GM06990 (cell line): ENCODE measurements at regions not wholly inside any gene's neighbourhood (a gene's known extent, or its start where the extent isn't known, plus 50 kb on each side); places are given as distances from the start of the nearest gene placed in this dataset.

Experiments used
- DNase-seq: peaks from one replicate; pipeline ENCODE4 v3.0.0-alpha.2; 2011; ENCODE audit not compliant: insufficient read length; ENCODE audit errors: extremely low read depth
- H3K27me3 ChIP-seq: replicated peaks from 2 replicates; pipeline ENCODE4 v1.6.0; 2011; ENCODE audit warnings: low read length; ENCODE audit not compliant: control insufficient read depth, insufficient read depth
- H3K36me3 ChIP-seq: 2 replicates; pipeline ENCODE4 v1.5.1; 2011; ENCODE audit warnings: low read length; ENCODE audit not compliant: control insufficient read depth, insufficient read depth
- H3K4me3 ChIP-seq: replicated peaks from 2 replicates; pipeline ENCODE4 v1.5.1; 2011; ENCODE audit warnings: low read depth, mild to moderate bottlenecking, control low read depth, low read length
- CTCF ChIP-seq: IDR thresholded peaks from 2 replicates; pipeline ENCODE4 v1.5.1; 2011; ENCODE audit warnings: low read length, control low read depth, mild to moderate bottlenecking, inconsistent platforms; ENCODE audit not compliant: insufficient read depth, poor library complexity, severe bottlenecking

GRCh38 chr3:177499779-177500423 is 302.6 kb upstream of the TBL1XR1 start:
- Histone ChIP-seq H3K4me3 (no peak overlapping the region), H3K27me3 (no peaks in the 10 kb centered on the region), H3K36me3 (no peaks in the 10 kb centered on the region)
- TF ChIP-seq CTCF, result no peak
- no peak for DNase-seq

GRCh38 chr3:177510693-177511216 is 313.5 kb upstream of the TBL1XR1 start:
- no peak overlapping the region for H3K4me3 ChIP-seq
- no peak for TF ChIP-seq CTCF
- no peaks in the 10 kb centered on the region for H3K27me3 ChIP-seq
- DNase-seq, result no peak
- H3K36me3 ChIP-seq, result no peaks in the 10 kb centered on the region

- DNase-seq, result no peak
- H3K4me3 ChIP-seq, result no peak overlapping the region
- no peaks in the 10 kb centered on the region for H3K27me3 ChIP-seq
- no peak for TF ChIP-seq CTCF
- no peaks in the 10 kb centered on the region for H3K36me3 ChIP-seq
These were observed 315.9 kb upstream of the TBL1XR1 start for GRCh38 chr3:177512945-177513814.

- TF ChIP-seq CTCF, result no peak
- DNase-seq, result no peak
- Histone ChIP-seq H3K27me3 (no peaks in the 10 kb centered on the region), H3K36me3 (no peaks in the 10 kb centered on the region), H3K4me3 (no peak overlapping the region)
These were observed 316.7 kb upstream of the TBL1XR1 start for GRCh38 chr3:177513815-177514610.

GRCh38 chr3:177514611-177515499 is 317.6 kb upstream of the TBL1XR1 start:
- TF ChIP-seq CTCF, result no peak
- Histone ChIP-seq H3K27me3 (no peaks in the 10 kb centered on the region), H3K4me3 (no peak overlapping the region), H3K36me3 (no peaks in the 10 kb centered on the region)
- DNase-seq, result no peak
